Testis (tissue), 2 donors: ENCODE measurements at regions not wholly inside any gene's neighbourhood (a gene's known extent, or its start where the extent isn't known, plus 50 kb on each side); places are given as distances from the start of the nearest gene placed in this dataset.
"Not testable (repeated sequence)": the region's sequence is repeated elsewhere in the genome, so short reads cannot be mapped to it uniquely, and the experiment has no call there.

Experiments
- DNase-seq: peaks from one replicate; pipeline ENCODE4 v3.0.0-alpha.2; 2019
- H3K27ac ChIP-seq, 2 donors: fragments of 200-600 bp; sonication (generic); one replicate each; pipeline ENCODE4 v1.5.1; 2019
- H3K27me3 ChIP-seq: fragments of 200-600 bp; sonication (generic); one replicate; pipeline ENCODE4 v1.5.1; 2019
- H3K36me3 ChIP-seq: fragments of 200-600 bp; sonication (generic); one replicate; pipeline ENCODE4 v1.5.1; 2017; ENCODE audit warnings: low read depth; ENCODE audit errors: missing control alignments
- H3K4me1 ChIP-seq: fragments of 200-600 bp; sonication (generic); one replicate; pipeline ENCODE4 v1.5.1; 2019
- H3K4me3 ChIP-seq, 2 donors: fragments of 200-600 bp; sonication (generic); one replicate each; pipeline ENCODE4 v1.5.1; 2017 to 2019
- H3K9me3 ChIP-seq: fragments of 200-600 bp; sonication (generic); one replicate; pipeline ENCODE4 v1.5.1; 2017
- POLR2A ChIP-seq: fragments of 450-650 bp; IDR thresholded peaks from one replicate; pipeline ENCODE4 v1.6.1; 2017; ENCODE audit warnings: antibody characterized with exemption, mild to moderate bottlenecking, moderate library complexity
- WGBS, 2 donors: methylation state at CpG; one replicate each; pipeline ENCODE4 v1.1.5; 2018; 5-methylcytosine and 5-hydroxymethylcytosine counted together
- intact Hi-C: fragments of 100-400 bp; cut with DNase I; formaldehyde crosslinking; loops from one replicate; pipeline ENCODE4 v1.15.1; 2023; ENCODE audit warnings: low total_unique reads
- TF ChIP-seq, protein P1 (sequence below), 3 experiments: fragments of 450-650 bp in 2 of 3; fragments of 200-600 bp in 1 of 3; sonication (generic) in 1 of 3; IDR thresholded peaks; one replicate each; pipeline ENCODE4 v1.5.1; 2016 to 2019; ENCODE audit warnings: antibody characterized with exemption in 3 of 3, mild to moderate bottlenecking in 2 of 3, moderate library complexity in 1 of 3

DNA sequence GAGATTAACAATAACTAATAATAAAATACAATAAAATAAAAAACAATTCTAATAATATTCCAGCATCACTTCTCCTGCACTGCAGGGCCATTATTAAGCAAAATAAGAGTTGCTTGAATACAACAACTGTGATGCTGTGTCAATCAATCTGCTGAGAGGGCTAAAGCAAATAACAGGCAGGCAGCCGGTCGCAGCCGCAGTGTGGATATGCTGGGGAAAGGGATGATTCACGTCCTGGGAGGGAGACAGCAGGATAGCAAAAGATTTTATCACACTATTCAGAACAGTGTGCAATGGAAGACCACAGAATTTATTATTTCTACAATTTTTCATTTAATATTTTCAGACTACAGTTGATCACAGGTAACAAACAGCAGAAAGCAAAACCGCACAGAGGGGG, 76.5 kb upstream of the SMARCAD1 start:
- Histone ChIP-seq H3K27ac (no peak overlapping the region), H3K9me3 (no peaks in the 10 kb centered on the region), H3K4me3 (no peak overlapping the region), H3K27me3 (no peaks in the 10 kb centered on the region), H3K36me3 (no peaks in the 10 kb centered on the region), H3K4me1 (no peaks in the 10 kb centered on the region)
- TF ChIP-seq POLR2A: no peak
- TF ChIP-seq, protein P1, sequence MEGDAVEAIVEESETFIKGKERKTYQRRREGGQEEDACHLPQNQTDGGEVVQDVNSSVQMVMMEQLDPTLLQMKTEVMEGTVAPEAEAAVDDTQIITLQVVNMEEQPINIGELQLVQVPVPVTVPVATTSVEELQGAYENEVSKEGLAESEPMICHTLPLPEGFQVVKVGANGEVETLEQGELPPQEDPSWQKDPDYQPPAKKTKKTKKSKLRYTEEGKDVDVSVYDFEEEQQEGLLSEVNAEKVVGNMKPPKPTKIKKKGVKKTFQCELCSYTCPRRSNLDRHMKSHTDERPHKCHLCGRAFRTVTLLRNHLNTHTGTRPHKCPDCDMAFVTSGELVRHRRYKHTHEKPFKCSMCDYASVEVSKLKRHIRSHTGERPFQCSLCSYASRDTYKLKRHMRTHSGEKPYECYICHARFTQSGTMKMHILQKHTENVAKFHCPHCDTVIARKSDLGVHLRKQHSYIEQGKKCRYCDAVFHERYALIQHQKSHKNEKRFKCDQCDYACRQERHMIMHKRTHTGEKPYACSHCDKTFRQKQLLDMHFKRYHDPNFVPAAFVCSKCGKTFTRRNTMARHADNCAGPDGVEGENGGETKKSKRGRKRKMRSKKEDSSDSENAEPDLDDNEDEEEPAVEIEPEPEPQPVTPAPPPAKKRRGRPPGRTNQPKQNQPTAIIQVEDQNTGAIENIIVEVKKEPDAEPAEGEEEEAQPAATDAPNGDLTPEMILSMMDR (IDR thresholded peaks at IDR 0.05): no peak
- intact Hi-C loops: no loop called here
- no peak for DNase-seq
- 74% methylated on average over 5 of the region's 5 CpGs for WGBS, 2 donors

DNA sequence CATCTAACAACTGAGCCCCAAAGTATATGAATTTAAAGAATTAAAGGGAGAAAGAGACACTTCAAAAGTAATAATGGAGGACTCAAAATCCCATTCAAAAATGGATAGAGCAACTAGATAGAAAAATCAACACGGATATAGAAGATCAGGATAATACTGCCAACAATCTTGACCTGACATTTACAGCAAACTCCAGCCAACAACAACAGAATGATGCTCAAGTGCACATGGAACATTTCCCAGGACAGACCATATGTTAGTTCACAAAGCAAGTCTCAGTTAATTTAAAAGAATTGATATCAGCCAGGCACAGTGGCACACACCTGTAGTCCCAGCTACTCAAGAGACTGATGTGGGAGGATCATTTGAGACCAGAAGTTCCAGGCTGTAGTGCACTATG, 72.0 kb upstream of the SMARCAD1 start:
- Histone ChIP-seq H3K36me3 (no peaks in the 10 kb centered on the region), H3K4me1 (no peaks in the 10 kb centered on the region), H3K27ac (no peak overlapping the region), H3K4me3 (no peak overlapping the region), H3K27me3 (no peaks in the 10 kb centered on the region), H3K9me3 (no peaks in the 10 kb centered on the region)
- WGBS, 2 donors: 60 to 65% methylated on average over 1 of the region's 1 CpG
- intact Hi-C loops: no loop called here
- TF ChIP-seq, protein P1 (IDR thresholded peaks at IDR 0.05): no peak
- no peak for TF ChIP-seq POLR2A
- DNase-seq: no peak

DNA sequence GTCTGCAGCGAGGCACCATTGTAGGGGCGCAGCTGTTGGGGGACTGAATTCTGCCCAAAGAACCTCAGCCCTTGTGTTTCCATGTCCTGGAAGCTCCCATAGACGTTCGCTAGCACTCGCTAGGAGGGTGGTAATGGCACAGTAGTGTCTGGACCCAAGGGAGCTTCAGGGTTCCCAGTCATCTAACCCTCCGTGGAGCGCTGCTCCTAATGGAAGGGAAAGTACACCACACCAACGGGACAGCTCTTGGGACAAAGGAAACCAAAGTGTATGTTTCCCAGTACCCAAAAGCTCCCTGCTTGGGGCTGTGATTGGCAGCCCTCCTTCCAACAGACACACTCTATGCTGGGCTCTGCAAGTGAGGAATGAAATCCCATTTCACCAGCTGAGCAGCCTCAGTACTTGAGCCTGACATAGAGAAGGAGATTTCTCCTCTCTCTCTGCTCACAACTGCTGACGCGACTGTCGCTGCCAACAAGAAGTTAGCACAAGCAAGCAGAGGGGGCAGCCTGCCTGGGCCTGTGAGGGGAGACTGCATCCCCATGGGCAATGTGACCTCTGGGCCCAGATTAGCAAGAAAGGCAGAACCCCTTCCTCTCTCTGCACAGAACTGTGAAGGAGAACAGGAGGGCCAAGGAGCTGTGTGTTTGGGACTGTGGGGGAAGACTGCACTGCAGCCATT, 67.6 kb upstream of the SMARCAD1 start:
- H3K36me3 ChIP-seq: no peaks in the 10 kb centered on the region
- H3K27me3 ChIP-seq: no peaks in the 10 kb centered on the region
- no peak for DNase-seq
- no peaks in the 10 kb centered on the region for H3K4me1 ChIP-seq
- H3K27ac ChIP-seq: no peak overlapping the region
- no peak overlapping the region for H3K4me3 ChIP-seq
- intact Hi-C loops: no loop called here
- no peaks in the 10 kb centered on the region for H3K9me3 ChIP-seq
- TF ChIP-seq POLR2A: no peak
- WGBS, 2 donors: 72 to 80% methylated on average over 8 to 11 of the region's 11 CpGs

DNA sequence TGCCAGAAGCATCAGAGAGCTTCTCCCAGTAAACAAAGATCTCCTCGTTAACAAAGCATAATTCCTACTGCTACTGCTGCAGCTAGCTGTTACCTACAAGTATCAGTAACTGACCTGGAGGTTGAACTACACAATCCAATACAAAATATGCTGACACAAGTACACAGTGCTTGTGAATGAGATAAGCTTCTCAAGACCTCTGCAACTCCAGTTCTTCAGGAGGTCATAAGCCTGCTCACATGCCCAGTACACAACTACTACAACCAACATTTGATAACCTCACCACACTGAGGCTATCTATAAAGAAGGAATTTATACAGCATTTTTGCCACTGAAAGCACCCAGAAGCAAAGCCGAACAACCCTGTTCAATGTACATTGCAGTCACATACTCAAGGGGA, 66.7 kb upstream of the SMARCAD1 start:
- TF ChIP-seq, protein P1 (IDR thresholded peaks at IDR 0.05): no peak
- DNase-seq: no peak
- Histone ChIP-seq H3K4me1 (no peaks in the 10 kb centered on the region), H3K27ac (no peak overlapping the region), H3K36me3 (no peaks in the 10 kb centered on the region), H3K9me3 (no peaks in the 10 kb centered on the region), H3K27me3 (no peaks in the 10 kb centered on the region), H3K4me3 (no peak overlapping the region)
- intact Hi-C loops: no loop called here
- 69 to 73% methylated on average over 2 of the region's 2 CpGs for WGBS, 2 donors

DNA sequence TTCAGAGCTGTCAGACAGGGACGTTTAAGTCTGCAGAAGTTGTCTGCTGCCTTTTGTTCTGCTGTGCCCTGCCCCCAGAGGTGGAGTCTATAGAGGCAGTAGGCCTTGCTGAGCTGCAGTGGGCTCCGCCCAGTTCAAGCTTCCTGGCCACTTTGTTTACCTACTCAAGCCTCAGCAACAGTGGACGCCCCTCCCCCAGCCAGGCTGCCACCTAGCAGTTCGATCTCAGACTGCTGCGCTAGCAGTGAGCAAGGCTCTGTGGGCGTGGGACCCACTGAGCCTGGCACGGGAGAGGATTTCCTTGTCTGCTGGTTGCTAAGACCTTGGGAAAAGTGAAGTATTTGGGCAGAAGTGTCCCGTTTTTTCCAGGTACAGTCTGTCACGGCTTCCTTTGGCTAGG, 59.6 kb upstream of the SMARCAD1 start:
- intact Hi-C loops, H3K4me1 ChIP-seq, DNase-seq, H3K9me3 ChIP-seq, H3K4me3 ChIP-seq, H3K36me3 ChIP-seq, H3K27me3 ChIP-seq, H3K27ac ChIP-seq: not testable (repeated sequence)
- WGBS, 2 donors: 47 to 80% methylated on average over 2 to 9 of the region's 9 CpGs

DNA sequence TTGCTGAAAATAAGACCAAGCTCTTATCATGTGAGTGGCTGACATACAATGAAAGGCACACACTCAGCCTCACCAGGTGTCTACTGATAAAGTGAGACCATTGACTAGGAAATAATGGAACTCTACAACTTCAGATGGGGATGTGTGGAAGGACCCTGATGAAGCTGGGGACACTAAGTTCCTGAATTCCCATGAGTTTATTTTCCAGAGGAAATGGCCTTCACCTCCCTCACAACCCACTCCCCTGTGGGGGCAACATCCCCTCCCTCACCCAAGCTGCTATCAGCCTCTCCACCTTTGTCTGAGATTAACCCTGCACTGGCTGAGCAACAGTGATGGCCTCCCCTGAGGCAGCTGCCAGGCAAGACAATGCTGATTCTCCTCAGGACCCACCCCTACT, 55.2 kb upstream of the SMARCAD1 start:
- no peak for DNase-seq
- Histone ChIP-seq H3K27ac (no peak overlapping the region), H3K27me3 (no peaks in the 10 kb centered on the region), H3K4me1 (no peaks in the 10 kb centered on the region), H3K36me3 (no peaks in the 10 kb centered on the region), H3K4me3 (no peak overlapping the region), H3K9me3 (no peaks in the 10 kb centered on the region)
- no peak for TF ChIP-seq POLR2A
- TF ChIP-seq, protein P1 (IDR thresholded peaks at IDR 0.05): no peak
- intact Hi-C loops: no loop called here

DNA sequence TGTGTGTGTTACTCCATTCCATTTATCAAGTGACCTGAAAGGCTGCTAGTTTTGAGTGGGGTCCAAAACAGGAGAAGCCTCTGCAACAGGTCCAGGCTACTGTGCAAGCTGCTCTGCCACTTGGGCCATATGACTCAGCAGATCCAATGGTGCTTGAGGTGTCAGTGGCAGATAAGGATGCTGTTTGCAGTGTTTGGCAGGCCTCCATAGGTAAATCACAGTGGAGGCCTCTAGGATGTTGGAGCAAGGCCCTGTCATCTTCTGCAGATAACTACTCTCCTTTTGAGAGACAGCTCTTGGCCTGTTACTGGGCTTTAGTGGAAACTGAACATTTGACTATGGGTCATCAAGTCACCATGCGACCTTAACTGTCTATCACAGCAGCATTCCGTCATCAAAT, 52.3 kb upstream of the SMARCAD1 start:
- H3K4me3 ChIP-seq, H3K36me3 ChIP-seq, H3K4me1 ChIP-seq, intact Hi-C loops, H3K9me3 ChIP-seq, H3K27me3 ChIP-seq, DNase-seq, H3K27ac ChIP-seq: not testable (repeated sequence)
- 86 to 91% methylated on average over 2 of the region's 2 CpGs for WGBS, 2 donors
